Upper lobe of left lung (tissue), 6 donors: ENCODE measurements at regions not wholly inside any gene's neighbourhood (a gene's known extent, or its start where the extent isn't known, plus 50 kb on each side); places are given as distances from the start of the nearest gene placed in this dataset.

Experiments used
- ATAC-seq, 2 donors: fragments of 200-7000 bp; cut with Tn5 transposase; one replicate each; pipeline ENCODE4 v1.9.1; 2022; ENCODE audit warnings: mild to moderate bottlenecking in 2 of 2, moderate library complexity in 2 of 2; ENCODE audit not compliant: low FRiP score in 2 of 2
- DNase-seq, 2 donors: peaks; one replicate each; pipeline ENCODE4 v3.0.0-alpha.2; 2019 to 2020
- H3K27ac ChIP-seq, 4 donors: fragments of 200-600 bp; sonication (generic); one replicate each; pipeline ENCODE4 v1.5.1; 2016 to 2019
- H3K27me3 ChIP-seq, 4 donors: fragments of 200-600 bp; sonication (generic); one replicate each; pipeline ENCODE4 v1.5.1; 2017 to 2019
- H3K36me3 ChIP-seq, 4 donors: fragments of 200-600 bp; sonication (generic); one replicate each; pipeline ENCODE4 v1.5.1; 2016 to 2019
- H3K4me1 ChIP-seq, 4 donors: fragments of 200-600 bp; sonication (generic); one replicate each; pipeline ENCODE4 v1.5.1; 2018 to 2019
- H3K4me3 ChIP-seq, 4 donors: fragments of 200-600 bp; sonication (generic); one replicate each; pipeline ENCODE4 v1.5.1; 2017 to 2019; ENCODE audit warnings: mild to moderate bottlenecking in 2 of 4, moderate library complexity in 1 of 4
- H3K9me3 ChIP-seq, 4 donors: fragments of 200-600 bp; sonication (generic); one replicate each; pipeline ENCODE4 v1.5.1; 2018 to 2019
- EP300 ChIP-seq, 4 donors: sonication (generic); formaldehyde crosslinking; IDR thresholded peaks; one replicate each; pipeline ENCODE4 v1.5.1; 2017; ENCODE audit warnings: antibody characterized with exemption in 4 of 4, control low read depth in 2 of 4
- POLR2A ChIP-seq, 4 donors: fragments of 450-650 bp; IDR thresholded peaks; one replicate each; pipeline ENCODE4 v1.5.1; 2016 to 2017; ENCODE audit warnings: antibody characterized with exemption in 4 of 4, mild to moderate bottlenecking in 2 of 4
- POLR2AphosphoS5 ChIP-seq, 2 donors: sonication (generic); formaldehyde crosslinking; IDR thresholded peaks; one replicate each; pipeline ENCODE4 v1.5.1; 2017; ENCODE audit warnings: antibody characterized with exemption in 2 of 2
- WGBS, 2 donors: methylation state at CpG; one replicate each; pipeline ENCODE4 v1.1.5; 2017 to 2018; 5-methylcytosine and 5-hydroxymethylcytosine counted together
- TF ChIP-seq, protein P1 (sequence below), 6 experiments: fragments of 450-650 bp in 4 of 6; fragments of 200-600 bp in 2 of 6; sonication (generic) in 2 of 6; IDR thresholded peaks; one replicate each; pipeline ENCODE4 v1.5.1; 2016 to 2019; ENCODE audit warnings: antibody characterized with exemption in 6 of 6
- donor health status: DM: no; HTN: no; CAD: no; lungs with moderate emphysema.
- donor health status: DM: no; HTN: yes; CAD: no; lungs with severe emphysema.

DNA sequence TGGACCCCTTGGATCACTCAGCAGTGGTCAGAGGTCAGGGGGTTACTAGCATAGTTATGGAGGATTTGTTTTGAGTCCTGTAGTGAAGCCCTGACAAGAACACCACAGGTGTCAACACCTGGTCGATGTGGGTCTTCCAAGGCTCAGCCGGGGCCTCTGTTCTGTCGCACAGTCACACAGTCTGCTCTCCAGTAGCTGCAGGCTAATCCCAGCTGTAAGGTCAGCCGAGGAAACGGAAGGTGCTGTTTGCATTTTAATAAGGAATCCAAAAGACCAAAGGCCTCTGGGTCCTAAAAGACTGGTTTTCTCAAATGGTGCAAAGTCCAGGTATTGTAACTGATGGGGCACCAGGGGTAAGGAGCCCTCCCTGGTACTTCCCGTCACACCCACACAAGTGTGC is 71.7 kb downstream of the RPLP1 start:
- Histone ChIP-seq H3K27ac (no peak overlapping the region), H3K4me1 (no peaks in the 10 kb centered on the region), H3K9me3 (no peaks in the 10 kb centered on the region), H3K4me3 (no peak overlapping the region), H3K36me3 (no peaks in the 10 kb centered on the region), H3K27me3 (no peaks in the 10 kb centered on the region)
- WGBS, 2 donors = 72 to 78% methylated on average over 5 to 6 of the region's 6 CpGs
- DNase-seq (no peak), ATAC-seq (no peak)
- TF ChIP-seq POLR2AphosphoS5 (IDR thresholded peaks at IDR 0.05) = no peak
- no peak for TF ChIP-seq EP300 (IDR thresholded peaks at IDR 0.05)
- no peak for TF ChIP-seq POLR2A (IDR thresholded peaks at IDR 0.05)
- TF ChIP-seq, protein P1, sequence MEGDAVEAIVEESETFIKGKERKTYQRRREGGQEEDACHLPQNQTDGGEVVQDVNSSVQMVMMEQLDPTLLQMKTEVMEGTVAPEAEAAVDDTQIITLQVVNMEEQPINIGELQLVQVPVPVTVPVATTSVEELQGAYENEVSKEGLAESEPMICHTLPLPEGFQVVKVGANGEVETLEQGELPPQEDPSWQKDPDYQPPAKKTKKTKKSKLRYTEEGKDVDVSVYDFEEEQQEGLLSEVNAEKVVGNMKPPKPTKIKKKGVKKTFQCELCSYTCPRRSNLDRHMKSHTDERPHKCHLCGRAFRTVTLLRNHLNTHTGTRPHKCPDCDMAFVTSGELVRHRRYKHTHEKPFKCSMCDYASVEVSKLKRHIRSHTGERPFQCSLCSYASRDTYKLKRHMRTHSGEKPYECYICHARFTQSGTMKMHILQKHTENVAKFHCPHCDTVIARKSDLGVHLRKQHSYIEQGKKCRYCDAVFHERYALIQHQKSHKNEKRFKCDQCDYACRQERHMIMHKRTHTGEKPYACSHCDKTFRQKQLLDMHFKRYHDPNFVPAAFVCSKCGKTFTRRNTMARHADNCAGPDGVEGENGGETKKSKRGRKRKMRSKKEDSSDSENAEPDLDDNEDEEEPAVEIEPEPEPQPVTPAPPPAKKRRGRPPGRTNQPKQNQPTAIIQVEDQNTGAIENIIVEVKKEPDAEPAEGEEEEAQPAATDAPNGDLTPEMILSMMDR (IDR thresholded peaks at IDR 0.05) = no peak

DNA sequence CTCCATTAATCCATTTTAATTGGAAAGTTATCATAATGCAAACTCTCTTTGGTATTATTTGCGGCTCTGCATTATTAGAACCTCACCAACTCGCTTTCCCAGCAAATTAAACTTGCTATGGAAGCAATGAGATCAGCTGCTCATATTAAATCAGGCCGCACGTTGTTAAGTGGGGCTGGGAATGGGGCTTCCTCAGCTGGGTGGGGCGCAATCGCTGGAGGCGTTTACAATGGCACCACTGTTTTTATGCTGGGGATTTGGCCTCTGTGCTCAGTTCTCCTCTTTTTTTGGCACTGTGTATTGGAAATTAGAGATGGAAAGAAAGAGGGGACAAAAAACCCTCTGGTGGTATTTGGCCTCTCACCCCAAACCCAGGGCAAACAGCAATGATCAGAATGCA is 72.2 kb downstream of the RPLP1 start:
- Histone ChIP-seq H3K4me3 (no peak overlapping the region), H3K36me3 (no peaks in the 10 kb centered on the region), H3K4me1 (no peaks in the 10 kb centered on the region), H3K27me3 (no peaks in the 10 kb centered on the region), H3K9me3 (no peaks in the 10 kb centered on the region), H3K27ac (no peak overlapping the region)
- DNase-seq (no peak), ATAC-seq (no peak)
- no peak for TF ChIP-seq POLR2AphosphoS5 (IDR thresholded peaks at IDR 0.05)
- TF ChIP-seq POLR2A (IDR thresholded peaks at IDR 0.05) = no peak
- TF ChIP-seq, protein P1 (IDR thresholded peaks at IDR 0.05) = no peak
- TF ChIP-seq EP300 (IDR thresholded peaks at IDR 0.05) = no peak
- 87 to 91% methylated on average over 7 of the region's 7 CpGs for WGBS, 2 donors

DNA sequence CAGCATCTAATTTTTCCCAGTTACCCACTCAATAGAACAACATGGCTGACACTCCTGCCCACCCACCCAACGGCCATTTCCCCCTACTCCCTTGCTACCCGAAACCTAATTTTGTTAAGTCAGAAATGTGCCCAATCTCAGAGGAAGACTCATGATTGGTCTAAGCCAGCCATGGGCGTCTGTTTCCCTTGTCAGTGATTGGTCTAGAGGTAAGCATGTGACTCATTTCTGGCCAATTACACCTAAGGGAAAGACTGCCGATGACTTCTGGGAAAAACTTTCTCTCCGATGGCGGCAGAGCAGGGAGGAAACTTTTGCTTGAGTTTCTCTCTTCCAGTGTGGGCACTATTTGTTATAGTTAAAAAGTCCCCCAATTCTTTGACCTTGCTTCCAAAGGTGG is 72.9 kb downstream of the RPLP1 start:
- DNase-seq (no peak), ATAC-seq (no peak)
- Histone ChIP-seq H3K27me3 (no peaks in the 10 kb centered on the region), H3K9me3 (no peaks in the 10 kb centered on the region), H3K27ac (no peak overlapping the region), H3K36me3 (no peaks in the 10 kb centered on the region), H3K4me3 (no peak overlapping the region), H3K4me1 (no peaks in the 10 kb centered on the region)
- 91 to 98% methylated on average over 6 of the region's 6 CpGs for WGBS, 2 donors
- TF ChIP-seq EP300 (IDR thresholded peaks at IDR 0.05) (no peak), POLR2AphosphoS5 (IDR thresholded peaks at IDR 0.05) (no peak), POLR2A (IDR thresholded peaks at IDR 0.05) (no peak)
- TF ChIP-seq, protein P1 (IDR thresholded peaks at IDR 0.05) = no peak

DNA sequence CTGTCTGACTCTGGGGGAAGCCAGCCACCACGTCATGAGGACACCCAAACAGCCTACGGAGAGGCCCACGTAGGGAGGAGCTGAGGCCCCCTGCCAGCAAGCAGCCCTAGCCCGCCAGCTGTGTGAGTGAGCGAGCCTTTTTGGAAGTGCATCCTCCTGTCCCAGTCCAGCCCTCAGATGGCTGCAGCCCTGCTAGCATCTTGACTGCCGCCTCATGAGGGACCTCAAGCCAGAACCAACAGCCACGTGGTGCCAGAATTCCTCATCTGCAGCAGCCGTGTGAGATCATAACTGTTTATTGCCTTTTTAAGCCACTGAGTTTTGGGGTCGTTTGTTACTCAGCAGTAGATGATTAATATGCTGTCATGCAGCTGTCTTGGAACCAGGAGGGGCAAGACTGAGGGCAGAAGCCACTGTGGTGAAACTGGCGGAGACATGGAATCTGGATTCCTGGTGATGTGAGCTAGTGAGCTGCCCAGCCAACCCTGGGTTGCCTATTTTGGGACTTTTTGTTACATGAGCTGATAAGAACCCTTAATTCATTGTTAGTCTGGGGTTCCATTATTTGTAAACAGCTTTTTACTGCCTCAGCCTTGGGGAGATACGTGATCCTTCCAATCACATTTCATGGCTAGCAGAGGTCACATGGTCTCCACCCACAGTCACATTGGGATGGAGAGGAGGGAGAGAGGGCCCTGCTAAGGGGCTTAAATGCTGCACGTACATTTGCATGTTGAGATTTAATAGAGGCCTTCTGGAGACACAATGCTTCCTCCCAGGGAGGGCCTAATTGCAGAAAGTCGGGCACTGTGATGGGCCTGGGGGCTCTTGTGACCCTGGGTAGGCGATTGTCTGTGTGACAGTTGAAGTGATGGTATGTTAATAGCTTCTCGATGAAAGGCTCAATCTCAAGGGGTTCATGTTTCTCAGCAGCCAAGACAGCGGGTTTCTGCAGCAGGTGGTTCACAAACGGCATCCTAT is 73.8 kb downstream of the RPLP1 start:
- Histone ChIP-seq H3K27me3 (no peaks in the 10 kb centered on the region), H3K36me3 (no peaks in the 10 kb centered on the region), H3K27ac (no peak overlapping the region), H3K9me3 (no peaks in the 10 kb centered on the region), H3K4me3 (no peak overlapping the region), H3K4me1 (no peaks in the 10 kb centered on the region)
- no peak for TF ChIP-seq POLR2A (IDR thresholded peaks at IDR 0.05)
- TF ChIP-seq POLR2AphosphoS5 (IDR thresholded peaks at IDR 0.05) = no peak
- TF ChIP-seq EP300 (IDR thresholded peaks at IDR 0.05) = no peak
- TF ChIP-seq, protein P1 (IDR thresholded peaks at IDR 0.05) = no peak
- peak in 1 of 2 donors; percentile 46 for DNase-seq
- no peak for ATAC-seq
- 80 to 81% methylated on average over 10 to 17 of the region's 17 CpGs for WGBS, 2 donors
